ENCODE measurements at regions not wholly inside any gene's neighbourhood (a gene's known extent, or its start where the extent isn't known, plus 50 kb on each side); places are given as distances from the start of the nearest gene placed in this dataset.

DNA sequence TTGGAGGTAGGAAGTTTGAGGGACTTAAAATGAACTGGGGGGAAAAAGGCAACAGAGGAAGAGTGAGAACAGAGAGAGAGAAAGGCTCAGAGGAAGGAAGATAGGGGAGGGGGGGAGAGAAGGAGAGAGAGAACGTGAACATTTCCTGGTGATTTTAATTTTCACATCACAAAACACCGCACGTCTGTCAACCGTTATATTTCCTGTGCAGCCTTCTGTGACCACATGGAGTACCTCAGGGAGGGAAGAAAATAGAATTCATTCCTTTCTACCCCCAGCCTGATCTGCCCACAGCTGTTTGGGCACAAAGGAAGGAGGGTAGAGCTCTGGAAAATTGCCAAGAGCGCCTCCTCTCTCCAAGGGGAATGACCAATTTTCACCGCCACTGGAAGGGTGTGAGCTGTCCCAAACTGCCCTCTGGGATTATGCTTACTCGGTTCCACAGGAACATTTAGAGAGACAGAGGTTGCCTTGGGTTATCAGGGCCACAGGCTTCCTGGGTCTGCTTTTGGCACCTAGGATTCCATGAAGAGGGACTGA is 135.7 kb upstream of the MAMLD1 start:
- no peak for TF ChIP-seq POLR2A (IDR thresholded peaks at IDR 0.05; ENCODE audit: low read length)
- no peak for TF ChIP-seq GATA1 (IDR thresholded peaks at IDR 0.05; ENCODE audit: low read depth, low read length)

All from erythroblast (primary cell).